Mammary epithelial cell (primary cell): ENCODE measurements at regions not wholly inside any gene's neighbourhood (a gene's known extent, or its start where the extent isn't known, plus 50 kb on each side); places are given as distances from the start of the nearest gene placed in this dataset.

Source experiments
- CTCF ChIP-seq, 2 donors: IDR thresholded peaks in 1 of 2; conservative IDR thresholded peaks in 1 of 2; 2 replicates each; pipeline ENCODE4 v1.5.1; 2011 to 2012; ENCODE audit warnings: inconsistent platforms in 2 of 2, low read length in 2 of 2, mild to moderate bottlenecking in 2 of 2, control low read depth in 1 of 2, low read depth in 1 of 2; ENCODE audit not compliant: insufficient read depth in 1 of 2; ENCODE audit errors: extremely low read depth in 1 of 2
- EZH2 ChIP-seq: IDR thresholded peaks from 2 replicates; pipeline ENCODE4 v1.6.1; 2012; ENCODE audit warnings: low read length, inconsistent platforms, borderline replicate concordance

GRCh38 chr3:67305922-67306321, 307.8 kb downstream of the KBTBD8 start:
- TF ChIP-seq CTCF (conservative IDR thresholded peaks at IDR 0.05 in 1 of 2, IDR thresholded peaks at IDR 0.05 in 1 of 2; ENCODE audit: extremely low read depth in 1 of 2, insufficient read depth in 1 of 2, low read depth in 1 of 2, low read length in 2 of 2), result no peak
- no peak for TF ChIP-seq EZH2
